Mucosa of stomach (tissue), 1 donor: ENCODE measurements at regions not wholly inside any gene's neighbourhood (a gene's known extent, or its start where the extent isn't known, plus 50 kb on each side); places are given as distances from the start of the nearest gene placed in this dataset.

Experiments used
- H3K27me3 ChIP-seq: one replicate; pipeline ENCODE4 v1.7.0; 2013; ENCODE audit warnings: mild to moderate bottlenecking, low read length; ENCODE audit not compliant: control insufficient read depth, insufficient read depth
- H3K36me3 ChIP-seq: one replicate; pipeline ENCODE4 v1.7.0; 2013; ENCODE audit warnings: low read length; ENCODE audit not compliant: control insufficient read depth, insufficient read depth
- H3K4me1 ChIP-seq: one replicate; pipeline ENCODE4 v1.7.0; 2013; ENCODE audit warnings: mild to moderate bottlenecking, low read length; ENCODE audit not compliant: control insufficient read depth, insufficient read depth
- H3K4me3 ChIP-seq: one replicate; pipeline ENCODE4 v1.7.0; 2013; ENCODE audit warnings: low read length
- H3K9ac ChIP-seq: one replicate; pipeline ENCODE4 v1.7.0; 2013; ENCODE audit warnings: mild to moderate bottlenecking, low read length, moderate library complexity
- H3K9me3 ChIP-seq: one replicate; pipeline ENCODE4 v1.7.0; 2013; ENCODE audit warnings: mild to moderate bottlenecking, low read length, moderate library complexity; ENCODE audit not compliant: control insufficient read depth
- donor health status: Pancreatic carcinoma.

DNA sequence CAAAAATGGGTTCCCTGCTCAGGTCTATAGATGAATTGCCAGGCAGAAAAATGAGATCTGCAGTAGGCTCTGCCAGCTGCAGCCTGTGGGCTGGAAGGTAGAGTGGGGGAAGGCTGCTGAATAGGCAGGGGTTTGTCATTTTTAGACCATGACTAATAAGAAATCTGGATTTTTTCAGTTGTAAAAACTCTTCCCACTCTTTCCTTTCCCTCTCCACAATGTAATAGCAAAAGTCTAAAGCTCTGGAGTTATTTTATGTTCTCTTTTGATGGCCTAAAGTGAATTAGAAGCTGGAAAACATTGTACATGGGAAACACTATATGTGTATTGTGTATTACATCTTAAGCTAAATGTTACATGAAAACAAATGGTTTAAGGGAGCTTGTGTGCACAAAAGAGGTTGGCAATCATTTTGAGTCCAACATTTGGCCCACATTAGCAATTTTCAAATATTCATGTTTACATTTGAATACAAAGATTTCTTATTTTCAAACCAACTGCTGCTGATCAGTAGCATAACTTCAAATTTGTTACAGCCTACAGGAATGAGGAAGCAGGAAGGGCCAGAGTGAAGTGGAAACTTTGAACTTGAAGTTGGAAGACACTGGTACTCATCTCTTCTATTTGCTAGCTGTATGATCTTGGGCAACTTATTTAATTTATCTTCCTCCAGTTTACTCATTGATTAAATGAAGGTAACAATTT lies 407.1 kb downstream of the SLC4A3 start:
- no peaks in the 10 kb centered on the region for H3K9me3 ChIP-seq
- no peaks in the 10 kb centered on the region for H3K27me3 ChIP-seq
- H3K4me1 ChIP-seq: no peaks in the 10 kb centered on the region
- no peaks in the 10 kb centered on the region for H3K36me3 ChIP-seq
- H3K9ac ChIP-seq: no peak overlapping the region
- H3K4me3 ChIP-seq: no peak overlapping the region

GRCh38 chr2:220036431-220036830 lies 409.0 kb downstream of the SLC4A3 start:
- Histone ChIP-seq H3K9ac (no peak overlapping the region), H3K27me3 (no peaks in the 10 kb centered on the region), H3K9me3 (no peaks in the 10 kb centered on the region), H3K4me1 (no peaks in the 10 kb centered on the region), H3K36me3 (no peaks in the 10 kb centered on the region), H3K4me3 (no peak overlapping the region)

GRCh38 chr2:220040346-220040745 lies 412.9 kb downstream of the SLC4A3 start:
- Histone ChIP-seq H3K4me3 (no peak overlapping the region), H3K4me1 (no peaks in the 10 kb centered on the region), H3K9ac (no peak overlapping the region), H3K36me3 (no peaks in the 10 kb centered on the region), H3K9me3 (no peaks in the 10 kb centered on the region), H3K27me3 (no peaks in the 10 kb centered on the region)

- H3K27me3 ChIP-seq: no peaks in the 10 kb centered on the region
- no peaks in the 10 kb centered on the region for H3K9me3 ChIP-seq
- no peaks in the 10 kb centered on the region for H3K36me3 ChIP-seq
- H3K4me3 ChIP-seq: no peak overlapping the region
- no peak overlapping the region for H3K9ac ChIP-seq
- H3K4me1 ChIP-seq: no peaks in the 10 kb centered on the region
Measured at GRCh38 chr2:220041447-220041846, 414.0 kb downstream of the SLC4A3 start.

DNA sequence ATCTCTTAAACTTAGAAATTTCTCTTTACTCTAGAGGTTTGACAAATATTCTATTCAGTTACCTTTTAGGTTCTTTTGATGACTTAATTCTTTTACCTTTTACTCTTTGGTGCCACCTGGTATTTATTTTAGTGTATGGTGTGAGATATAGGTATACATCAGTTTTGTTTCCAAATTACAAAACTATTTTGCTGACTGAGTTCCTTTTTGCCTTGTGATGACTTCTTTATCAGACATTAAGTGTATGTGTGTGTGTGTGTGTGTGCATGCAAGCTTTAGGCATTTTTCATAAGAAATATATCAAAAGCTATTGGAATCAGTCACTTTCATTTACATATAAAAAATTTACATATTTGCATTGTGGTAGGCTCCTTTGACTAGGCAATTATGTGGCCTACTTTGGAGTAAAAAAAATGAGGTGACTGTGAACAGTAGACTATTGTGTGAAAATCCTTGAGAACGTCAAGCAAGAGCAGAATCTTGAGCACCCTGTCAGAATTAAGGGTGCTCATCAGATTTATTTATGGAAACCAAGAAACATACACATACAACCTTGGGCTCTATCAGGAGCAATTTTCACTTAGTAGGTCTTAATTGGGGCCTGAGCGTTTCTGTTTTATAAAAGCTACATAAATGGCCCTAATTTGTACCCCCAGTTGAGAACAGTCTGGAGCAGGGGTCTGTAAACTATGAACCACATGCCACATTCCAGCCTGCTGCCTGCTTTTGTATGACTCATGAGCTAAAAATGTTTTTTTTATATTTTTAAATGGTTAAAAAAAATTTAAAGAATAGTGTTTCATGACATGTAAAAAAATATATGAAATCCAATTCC lies 415.9 kb downstream of the SLC4A3 start:
- Histone ChIP-seq H3K36me3 (no peaks in the 10 kb centered on the region), H3K4me1 (no peaks in the 10 kb centered on the region), H3K4me3 (no peak overlapping the region), H3K9me3 (no peaks in the 10 kb centered on the region), H3K9ac (no peak overlapping the region), H3K27me3 (no peaks in the 10 kb centered on the region)

- Histone ChIP-seq H3K9ac (no peak overlapping the region), H3K9me3 (no peaks in the 10 kb centered on the region), H3K4me1 (no peaks in the 10 kb centered on the region), H3K4me3 (no peak overlapping the region), H3K27me3 (no peaks in the 10 kb centered on the region), H3K36me3 (no peaks in the 10 kb centered on the region)
Measured at GRCh38 chr2:220043990-220044335, 416.5 kb downstream of the SLC4A3 start.

DNA sequence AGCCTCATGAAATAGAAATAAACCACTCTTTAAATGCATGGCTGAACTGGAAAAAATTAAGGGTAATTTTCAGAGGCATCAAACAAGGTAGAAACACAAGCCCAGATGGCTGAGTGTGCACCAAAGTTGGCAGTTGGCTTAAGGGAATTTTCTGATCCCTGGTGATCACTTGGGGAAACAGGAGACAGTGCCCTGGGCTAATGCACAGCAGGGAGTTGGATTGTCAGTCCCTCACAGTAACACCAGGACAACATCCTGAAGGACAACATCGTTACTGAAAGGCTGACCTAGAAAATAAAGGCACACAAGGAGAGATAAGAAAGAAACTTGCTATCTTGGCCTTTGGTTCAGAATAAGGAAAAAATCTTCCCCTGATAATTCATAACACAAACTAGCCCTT lies 417.0 kb downstream of the SLC4A3 start:
- H3K4me1 ChIP-seq: no peaks in the 10 kb centered on the region
- no peaks in the 10 kb centered on the region for H3K36me3 ChIP-seq
- no peak overlapping the region for H3K9ac ChIP-seq

GRCh38 chr2:220046507-220046906 lies 419.1 kb downstream of the SLC4A3 start:
- H3K9ac ChIP-seq: no peak overlapping the region
- no peaks in the 10 kb centered on the region for H3K9me3 ChIP-seq
- no peaks in the 10 kb centered on the region for H3K36me3 ChIP-seq

More for the DNA sequence above, 417.0 kb downstream of the SLC4A3 start:
- H3K27me3 ChIP-seq: no peaks in the 10 kb centered on the region
- H3K9me3 ChIP-seq: no peaks in the 10 kb centered on the region
- H3K4me3 ChIP-seq: no peak overlapping the region

DNA sequence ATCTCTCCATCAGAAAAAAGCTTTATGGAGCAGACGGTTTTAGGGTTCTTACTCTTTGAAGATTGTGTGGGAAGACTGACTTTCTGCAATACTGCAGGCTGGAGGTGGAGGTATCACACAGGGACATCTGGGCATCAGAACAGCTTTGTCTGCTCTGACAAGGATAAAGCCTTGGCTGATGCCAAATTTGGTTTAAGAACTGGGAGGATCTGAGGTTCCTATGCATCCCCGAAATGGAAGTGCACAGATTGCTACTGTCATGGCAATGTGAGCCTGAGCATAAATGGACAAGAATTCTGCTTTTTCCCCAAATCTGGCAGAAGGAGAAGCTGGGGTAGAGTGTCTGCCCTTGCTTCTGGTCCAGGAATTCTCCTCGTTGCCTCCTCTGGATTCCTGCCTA lies 424.3 kb downstream of the SLC4A3 start:
- H3K4me1 ChIP-seq: no peaks in the 10 kb centered on the region
- no peaks in the 10 kb centered on the region for H3K9me3 ChIP-seq
- no peaks in the 10 kb centered on the region for H3K36me3 ChIP-seq
- H3K9ac ChIP-seq: no peak overlapping the region
- no peak overlapping the region for H3K4me3 ChIP-seq
- H3K27me3 ChIP-seq: no peaks in the 10 kb centered on the region

More at GRCh38 chr2:220046507-220046906, 419.1 kb downstream of the SLC4A3 start:
- Histone ChIP-seq H3K4me3 (no peak overlapping the region), H3K27me3 (no peaks in the 10 kb centered on the region), H3K4me1 (no peaks in the 10 kb centered on the region)

DNA sequence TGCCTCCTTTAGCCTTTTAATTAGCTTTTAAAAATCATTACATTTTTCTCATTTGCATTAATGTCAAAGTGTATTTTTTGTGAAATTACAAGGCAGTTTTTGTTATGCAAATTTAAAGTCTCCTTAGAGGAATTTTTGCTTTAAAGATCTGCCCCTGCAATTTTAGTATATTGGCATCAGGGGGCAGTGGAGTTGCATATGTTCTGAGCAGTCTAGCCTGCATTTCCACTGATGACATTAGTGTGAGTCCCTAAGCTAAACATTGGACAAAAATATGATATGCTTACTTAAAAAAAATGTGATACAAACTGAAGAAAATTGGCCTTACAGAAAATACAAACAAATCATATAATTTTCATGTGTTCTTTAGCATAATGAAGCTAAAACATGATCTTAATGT lies 426.5 kb downstream of the SLC4A3 start:
- H3K36me3 ChIP-seq: no peaks in the 10 kb centered on the region
- H3K4me3 ChIP-seq: no peak overlapping the region
- no peaks in the 10 kb centered on the region for H3K9me3 ChIP-seq
- no peak overlapping the region for H3K9ac ChIP-seq
- no peaks in the 10 kb centered on the region for H3K27me3 ChIP-seq
- H3K4me1 ChIP-seq: no peaks in the 10 kb centered on the region

DNA sequence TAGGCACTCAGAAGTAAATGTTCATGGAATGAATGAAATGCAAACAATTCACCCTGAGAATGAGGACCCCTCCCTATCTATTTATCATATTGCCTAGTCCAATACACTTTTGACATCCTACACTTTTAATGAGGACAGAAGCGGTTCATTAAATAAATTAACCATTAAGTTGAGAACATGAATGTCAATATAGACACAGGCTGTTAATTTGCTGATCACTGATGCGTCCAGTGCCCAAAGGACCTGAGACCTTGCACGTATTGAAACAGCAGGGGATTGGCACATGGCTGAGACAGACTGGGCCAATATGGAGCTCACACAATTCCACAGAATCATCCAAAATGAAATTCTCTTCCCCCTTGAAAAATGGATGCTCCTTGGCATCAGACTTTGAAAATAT lies 430.0 kb downstream of the SLC4A3 start:
- H3K9me3 ChIP-seq: no peaks in the 10 kb centered on the region
- H3K27me3 ChIP-seq: no peaks in the 10 kb centered on the region
- no peaks in the 10 kb centered on the region for H3K4me1 ChIP-seq
- no peak overlapping the region for H3K9ac ChIP-seq
- H3K36me3 ChIP-seq: no peaks in the 10 kb centered on the region
- no peak overlapping the region for H3K4me3 ChIP-seq

DNA sequence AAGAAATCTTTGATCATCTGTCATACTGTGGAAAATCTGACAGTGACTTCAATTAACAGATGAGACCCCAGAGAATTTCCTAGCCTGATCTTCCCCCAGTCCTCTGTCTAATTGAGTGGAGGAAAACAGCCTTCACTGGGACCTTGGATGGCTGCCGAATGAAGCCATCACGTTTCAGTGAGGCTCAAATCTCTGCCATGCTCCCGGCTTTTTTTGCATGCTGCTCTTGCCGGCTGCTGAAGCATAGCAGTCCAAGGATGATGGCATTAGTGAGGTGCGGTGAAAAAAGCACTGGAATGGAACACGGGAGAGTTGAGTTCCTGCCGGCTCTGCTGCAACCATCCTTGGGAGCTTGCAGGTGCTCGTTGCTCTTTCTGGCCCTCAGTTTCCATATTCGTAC lies 430.5 kb downstream of the SLC4A3 start:
- H3K36me3 ChIP-seq: no peaks in the 10 kb centered on the region
- no peaks in the 10 kb centered on the region for H3K27me3 ChIP-seq
- H3K9ac ChIP-seq: no peak overlapping the region
- H3K9me3 ChIP-seq: no peaks in the 10 kb centered on the region
- no peak overlapping the region for H3K4me3 ChIP-seq
- no peaks in the 10 kb centered on the region for H3K4me1 ChIP-seq
